Keratinocyte (primary cell): ENCODE measurements at regions not wholly inside any gene's neighbourhood (a gene's known extent, or its start where the extent isn't known, plus 50 kb on each side); places are given as distances from the start of the nearest gene placed in this dataset.

ENCODE experiments used
- EZH2 ChIP-seq: IDR thresholded peaks from one replicate; pipeline ENCODE4 v1.6.1; 2012; ENCODE audit warnings: inconsistent platforms, mild to moderate bottlenecking, low read length, moderate library complexity
- TF ChIP-seq, protein P1 (sequence below), 3 experiments: IDR thresholded peaks in 1 of 3; conservative IDR thresholded peaks in 1 of 3; optimal IDR thresholded peaks in 1 of 3; 2 replicates in 2 of 3; 3 replicates in 1 of 3; pipeline versions ENCODE3 to v1.5.1; 2011; ENCODE audit warnings: low read length in 3 of 3, mild to moderate bottlenecking in 3 of 3, moderate library complexity in 2 of 3, control low read depth in 1 of 3, inconsistent platforms in 1 of 3; ENCODE audit not compliant: insufficient read depth in 2 of 3; ENCODE audit errors: extremely low read depth in 1 of 3

DNA sequence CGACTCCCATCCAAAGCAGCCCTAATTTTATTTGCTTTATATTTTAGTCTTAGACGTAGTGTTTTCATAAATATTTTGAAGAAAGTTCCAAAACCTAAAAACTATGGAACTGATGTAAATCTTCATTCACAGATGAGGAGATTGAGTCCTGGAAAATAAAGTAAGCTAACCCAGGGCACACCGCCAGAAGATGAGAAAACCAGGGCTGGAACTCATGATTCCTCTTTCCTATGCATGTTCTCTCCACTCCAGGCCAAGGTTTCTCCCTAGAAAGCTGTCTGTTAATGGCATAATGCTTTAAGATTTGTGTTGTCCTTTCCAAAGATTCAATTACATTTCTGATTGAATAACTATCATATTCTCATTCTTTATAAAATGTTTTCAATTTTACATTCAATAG, 78.4 kb upstream of the ZC3H15 start:
- TF ChIP-seq, protein P1, sequence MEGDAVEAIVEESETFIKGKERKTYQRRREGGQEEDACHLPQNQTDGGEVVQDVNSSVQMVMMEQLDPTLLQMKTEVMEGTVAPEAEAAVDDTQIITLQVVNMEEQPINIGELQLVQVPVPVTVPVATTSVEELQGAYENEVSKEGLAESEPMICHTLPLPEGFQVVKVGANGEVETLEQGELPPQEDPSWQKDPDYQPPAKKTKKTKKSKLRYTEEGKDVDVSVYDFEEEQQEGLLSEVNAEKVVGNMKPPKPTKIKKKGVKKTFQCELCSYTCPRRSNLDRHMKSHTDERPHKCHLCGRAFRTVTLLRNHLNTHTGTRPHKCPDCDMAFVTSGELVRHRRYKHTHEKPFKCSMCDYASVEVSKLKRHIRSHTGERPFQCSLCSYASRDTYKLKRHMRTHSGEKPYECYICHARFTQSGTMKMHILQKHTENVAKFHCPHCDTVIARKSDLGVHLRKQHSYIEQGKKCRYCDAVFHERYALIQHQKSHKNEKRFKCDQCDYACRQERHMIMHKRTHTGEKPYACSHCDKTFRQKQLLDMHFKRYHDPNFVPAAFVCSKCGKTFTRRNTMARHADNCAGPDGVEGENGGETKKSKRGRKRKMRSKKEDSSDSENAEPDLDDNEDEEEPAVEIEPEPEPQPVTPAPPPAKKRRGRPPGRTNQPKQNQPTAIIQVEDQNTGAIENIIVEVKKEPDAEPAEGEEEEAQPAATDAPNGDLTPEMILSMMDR (optimal IDR thresholded peaks at IDR 0.05 in 1 of 3, IDR thresholded peaks at IDR 0.05 in 1 of 3, conservative IDR thresholded peaks at IDR 0.05 in 1 of 3; ENCODE audit: extremely low read depth in 1 of 3, insufficient read depth in 2 of 3, low read length in 3 of 3) = no peak
- TF ChIP-seq EZH2 = no peak
